BLaER1 treated with 17β-estradiol and CSF1 and Interleukin-3, amounts not matched to agents 10 nM and 100 nM (cell line): ENCODE measurements at regions not wholly inside any gene's neighbourhood (a gene's known extent, or its start where the extent isn't known, plus 50 kb on each side); places are given as distances from the start of the nearest gene placed in this dataset.

Source experiments
- H3K27ac ChIP-seq, 11 experiments: shearing (Covaris generic); formaldehyde crosslinking; 2 replicates each; pipeline ENCODE4 v1.8.1; 2022
- H3K27me3 ChIP-seq, 11 experiments: shearing (Covaris generic); formaldehyde crosslinking; 2 replicates each; pipeline ENCODE4 v1.8.1; 2022
- H3K36me3 ChIP-seq, 11 experiments: shearing (Covaris generic); formaldehyde crosslinking; 2 replicates each; pipeline ENCODE4 v1.8.1; 2022
- H3K4me1 ChIP-seq, 10 experiments: shearing (Covaris generic); formaldehyde crosslinking; 2 replicates each; pipeline ENCODE4 v1.8.1; 2022
- H3K4me2 ChIP-seq, 11 experiments: shearing (Covaris generic); formaldehyde crosslinking; 2 replicates each; pipeline ENCODE4 v1.8.1; 2022
- H3K4me3 ChIP-seq, 10 experiments: shearing (Covaris generic); formaldehyde crosslinking; 2 replicates each; pipeline ENCODE4 v1.8.1; 2022
- H3K9ac ChIP-seq, 11 experiments: shearing (Covaris generic); formaldehyde crosslinking; 2 replicates each; pipeline ENCODE4 v1.8.1; 2022
- H3K9me3 ChIP-seq, 11 experiments: shearing (Covaris generic); formaldehyde crosslinking; replicated peaks in 1 of 11; 2 replicates each; pipeline ENCODE4 v1.8.1; 2022
- H4K20me1 ChIP-seq, 11 experiments: shearing (Covaris generic); formaldehyde crosslinking; 2 replicates each; pipeline ENCODE4 v1.8.1; 2022
- Cebpa-rat ChIP-seq, 11 experiments: shearing (Covaris generic); IDR thresholded peaks; 2 replicates each; pipeline ENCODE4 v1.8.1; 2022

- TF ChIP-seq Cebpa-rat (IDR thresholded peaks at IDR 0.05): no peak
- Histone ChIP-seq H3K4me2 (no peak overlapping the region), H4K20me1 (no peaks in the 10 kb centered on the region), H3K9me3 (no peaks in the 10 kb centered on the region), H3K4me3 (no peak overlapping the region), H3K9ac (no peak overlapping the region), H3K36me3 (no peaks in the 10 kb centered on the region), H3K27ac (no peak overlapping the region), H3K4me1 (no peaks in the 10 kb centered on the region), H3K27me3 (no peaks in the 10 kb centered on the region)
These were observed 51.0 kb upstream of the ACTR3 start for GRCh38 chr2:113838744-113839444.

- H3K9me3 ChIP-seq: no peaks in the 10 kb centered on the region
- H3K4me3 ChIP-seq: no peak overlapping the region
- no peak for TF ChIP-seq Cebpa-rat (IDR thresholded peaks at IDR 0.05)
- no peaks in the 10 kb centered on the region for H4K20me1 ChIP-seq
- H3K27me3 ChIP-seq: no peaks in the 10 kb centered on the region
- H3K36me3 ChIP-seq: no peaks in the 10 kb centered on the region
- no peak overlapping the region for H3K27ac ChIP-seq
- H3K9ac ChIP-seq: no peak overlapping the region
- no peaks in the 10 kb centered on the region for H3K4me1 ChIP-seq
- H3K4me2 ChIP-seq: no peak overlapping the region
These were observed 51.6 kb upstream of the ACTR3 start for GRCh38 chr2:113838277-113838676.

- Histone ChIP-seq H4K20me1 (no peaks in the 10 kb centered on the region), H3K36me3 (no peaks in the 10 kb centered on the region), H3K9me3 (no peaks in the 10 kb centered on the region), H3K9ac (no peak overlapping the region), H3K4me2 (no peak overlapping the region), H3K4me3 (no peak overlapping the region), H3K4me1 (no peaks in the 10 kb centered on the region; a peak in 1 of 20 replicates), H3K27me3 (no peaks in the 10 kb centered on the region), H3K27ac (no peak overlapping the region)
- TF ChIP-seq Cebpa-rat (IDR thresholded peaks at IDR 0.05): no peak
These were observed 55.7 kb upstream of the ACTR3 start for GRCh38 chr2:113834051-113834730.

GRCh38 chr2:113832795-113833290, 57.0 kb upstream of the ACTR3 start:
- Histone ChIP-seq H3K9ac (no peak overlapping the region), H3K9me3 (no peaks in the 10 kb centered on the region), H3K4me3 (no peak overlapping the region), H3K4me2 (no peak overlapping the region), H3K36me3 (no peaks in the 10 kb centered on the region), H3K4me1 (no peaks in the 10 kb centered on the region; a peak in 1 of 20 replicates), H3K27ac (no peak overlapping the region), H3K27me3 (no peaks in the 10 kb centered on the region), H4K20me1 (no peaks in the 10 kb centered on the region)
- no peak for TF ChIP-seq Cebpa-rat (IDR thresholded peaks at IDR 0.05)

DNA sequence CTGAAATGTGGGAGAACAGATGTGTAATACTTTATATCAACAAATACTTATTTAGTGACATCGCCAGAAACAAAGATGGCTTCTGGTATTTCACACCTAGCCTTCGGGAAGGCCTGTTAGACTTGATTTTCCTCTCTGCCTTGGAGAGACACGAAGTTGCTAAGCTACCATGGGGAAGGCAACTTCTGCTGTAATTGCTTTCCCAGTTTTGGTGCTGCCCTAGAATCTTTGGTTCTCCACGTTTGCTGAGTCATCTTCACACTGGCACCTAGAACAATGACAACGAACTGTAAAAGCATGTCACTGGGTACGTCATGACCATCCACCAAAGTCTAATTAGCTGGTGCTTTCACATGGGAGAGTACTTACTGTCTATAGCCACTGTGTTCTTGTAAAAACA, 58.7 kb upstream of the ACTR3 start:
- no peak for TF ChIP-seq Cebpa-rat (IDR thresholded peaks at IDR 0.05)
- Histone ChIP-seq H3K4me1 (no peaks in the 10 kb centered on the region; a peak in 1 of 20 replicates), H3K27me3 (no peaks in the 10 kb centered on the region), H4K20me1 (no peaks in the 10 kb centered on the region), H3K9me3 (no peaks in the 10 kb centered on the region), H3K36me3 (no peaks in the 10 kb centered on the region), H3K4me3 (no peak overlapping the region), H3K9ac (no peak overlapping the region), H3K4me2 (no peak overlapping the region), H3K27ac (no peak overlapping the region)

GRCh38 chr2:113829761-113830160, 60.1 kb upstream of the ACTR3 start:
- Histone ChIP-seq H3K36me3 (no peaks in the 10 kb centered on the region), H3K27me3 (no peaks in the 10 kb centered on the region), H3K9ac (no peak overlapping the region), H3K27ac (no peak overlapping the region), H3K4me2 (no peak overlapping the region), H3K4me3 (no peak overlapping the region), H4K20me1 (no peaks in the 10 kb centered on the region), H3K9me3 (no peaks in the 10 kb centered on the region), H3K4me1 (no peaks in the 10 kb centered on the region; a peak in 1 of 20 replicates)
- TF ChIP-seq Cebpa-rat (IDR thresholded peaks at IDR 0.05): no peak

DNA sequence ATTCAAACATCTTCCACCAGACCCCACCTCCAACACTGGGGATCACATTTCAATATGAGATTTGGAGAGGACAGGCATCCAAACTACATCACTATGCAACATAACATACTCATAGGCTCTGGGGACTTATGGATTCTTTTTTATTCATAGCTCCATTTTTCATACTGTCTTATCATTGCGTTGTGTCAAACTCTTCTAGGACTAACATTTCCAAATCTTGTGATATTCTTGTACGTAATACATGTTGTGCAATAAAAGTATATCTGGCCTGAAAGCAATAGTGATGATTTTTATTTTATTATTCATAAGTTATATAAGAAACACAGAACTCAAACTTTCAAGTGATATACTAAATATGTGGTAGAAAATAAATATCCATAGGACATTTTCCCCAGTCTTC, 60.6 kb upstream of the ACTR3 start:
- Histone ChIP-seq H3K4me2 (no peak overlapping the region), H3K36me3 (no peaks in the 10 kb centered on the region), H3K9me3 (no peaks in the 10 kb centered on the region), H3K27me3 (no peaks in the 10 kb centered on the region), H3K4me1 (no peaks in the 10 kb centered on the region; a peak in 1 of 20 replicates), H3K27ac (no peak overlapping the region), H3K9ac (no peak overlapping the region), H3K4me3 (no peak overlapping the region), H4K20me1 (no peaks in the 10 kb centered on the region)
- TF ChIP-seq Cebpa-rat (IDR thresholded peaks at IDR 0.05): no peak

GRCh38 chr2:113828049-113828742, 61.7 kb upstream of the ACTR3 start:
- Histone ChIP-seq H3K9me3 (no peaks in the 10 kb centered on the region), H3K36me3 (no peaks in the 10 kb centered on the region)
- TF ChIP-seq Cebpa-rat (IDR thresholded peaks at IDR 0.05): no peak

GRCh38 chr2:113827426-113827825, 62.5 kb upstream of the ACTR3 start:
- Histone ChIP-seq H3K27me3 (no peaks in the 10 kb centered on the region), H3K9me3 (no peaks in the 10 kb centered on the region), H3K9ac (no peak overlapping the region), H3K4me1 (peaks cover 0 to 3% (median 0%) of the 10 kb centered on the region in 10 experiments; a peak in 1 of 20 replicates), H3K36me3 (no peaks in the 10 kb centered on the region), H3K4me3 (no peak overlapping the region), H3K4me2 (no peak overlapping the region), H4K20me1 (no peaks in the 10 kb centered on the region), H3K27ac (no peak overlapping the region)
- no peak for TF ChIP-seq Cebpa-rat (IDR thresholded peaks at IDR 0.05)

More at GRCh38 chr2:113828049-113828742, 61.7 kb upstream of the ACTR3 start:
- Histone ChIP-seq H3K4me2 (no peak overlapping the region), H4K20me1 (no peaks in the 10 kb centered on the region), H3K9ac (no peak overlapping the region), H3K4me3 (no peak overlapping the region), H3K4me1 (no peaks in the 10 kb centered on the region; a peak in 1 of 20 replicates), H3K27ac (no peak overlapping the region), H3K27me3 (no peaks in the 10 kb centered on the region)
